ENCODE measurements at regions not wholly inside any gene's neighbourhood (a gene's known extent, or its start where the extent isn't known, plus 50 kb on each side); places are given as distances from the start of the nearest gene placed in this dataset.

DNA sequence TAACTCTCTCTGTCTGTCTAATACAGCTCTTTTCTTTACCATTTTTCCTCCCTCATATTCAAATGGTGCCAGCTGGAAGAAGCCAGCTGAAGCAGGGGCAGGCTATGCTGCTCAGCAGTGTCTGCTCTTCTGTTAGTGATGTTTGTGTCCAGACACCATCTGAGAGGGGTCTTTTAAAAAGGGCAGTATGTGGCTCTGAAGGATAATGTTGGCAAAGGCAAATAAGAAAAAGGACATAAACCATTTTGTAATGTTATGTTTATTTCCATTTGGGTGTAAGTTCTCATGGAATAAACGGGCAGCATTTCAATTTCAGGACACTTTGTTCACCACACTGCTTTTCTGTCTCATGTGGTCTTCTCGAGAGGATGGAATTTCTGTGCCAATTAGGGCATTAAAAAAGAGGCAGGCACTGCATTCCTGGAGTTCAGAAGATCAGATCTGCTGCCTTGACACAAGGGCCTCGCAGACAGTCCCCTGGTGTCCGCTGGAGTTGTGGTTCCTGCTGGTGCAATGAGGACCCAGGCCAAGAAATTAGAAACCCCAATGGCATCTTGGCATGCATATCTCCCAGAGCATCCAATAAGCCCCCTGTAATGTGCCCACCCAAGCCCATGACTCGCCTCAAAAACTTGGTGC lies 109.0 kb upstream of the ELMO1 start:
- no peak for DNase-seq
- Histone ChIP-seq H3K56ac (ENCODE audit: low read length) (no peak overlapping the region), H3K79me1 (ENCODE audit: low read length) (no peaks in the 10 kb centered on the region), H3K9ac (ENCODE audit: low read length) (no peak overlapping the region), H3K4me3 (ENCODE audit: low read length) (no peak overlapping the region), H2AK5ac (ENCODE audit: low read length) (no peak overlapping the region), H2BK120ac (ENCODE audit: low read depth, low read length) (no peak overlapping the region), H3K4me2 (ENCODE audit: low read length) (no peak overlapping the region), H3K27me3 (ENCODE audit: insufficient read depth, low read length, poor library complexity) (no peaks in the 10 kb centered on the region), H4K5ac (ENCODE audit: low read length) (no peak overlapping the region), H3K79me2 (ENCODE audit: control insufficient read depth, insufficient read depth, low read length) (no peaks in the 10 kb centered on the region), H4K8ac (ENCODE audit: low read depth, low read length) (no peak overlapping the region), H2BK15ac (replicated peaks; ENCODE audit: low read depth) (no peak overlapping the region), H3K27ac (ENCODE audit: low read depth, low read length) (no peak overlapping the region), H3K18ac (ENCODE audit: low read length) (no peak overlapping the region), H3K4ac (ENCODE audit: low read depth, low read length) (no peak overlapping the region), H2BK5ac (ENCODE audit: low read length) (no peak overlapping the region), H3K4me1 (ENCODE audit: control insufficient read depth, low read depth, low read length) (no peaks in the 10 kb centered on the region), H3K23ac (ENCODE audit: low read length) (no peak overlapping the region), H3K36me3 (ENCODE audit: control insufficient read depth, insufficient read depth, low read length) (no peaks in the 10 kb centered on the region)
- no CpG with 5 or more reads among the region's 5 CpGs for WGBS (ENCODE audit: extremely low coverage, insufficient coverage, low lambda C conversion rate)

DNA sequence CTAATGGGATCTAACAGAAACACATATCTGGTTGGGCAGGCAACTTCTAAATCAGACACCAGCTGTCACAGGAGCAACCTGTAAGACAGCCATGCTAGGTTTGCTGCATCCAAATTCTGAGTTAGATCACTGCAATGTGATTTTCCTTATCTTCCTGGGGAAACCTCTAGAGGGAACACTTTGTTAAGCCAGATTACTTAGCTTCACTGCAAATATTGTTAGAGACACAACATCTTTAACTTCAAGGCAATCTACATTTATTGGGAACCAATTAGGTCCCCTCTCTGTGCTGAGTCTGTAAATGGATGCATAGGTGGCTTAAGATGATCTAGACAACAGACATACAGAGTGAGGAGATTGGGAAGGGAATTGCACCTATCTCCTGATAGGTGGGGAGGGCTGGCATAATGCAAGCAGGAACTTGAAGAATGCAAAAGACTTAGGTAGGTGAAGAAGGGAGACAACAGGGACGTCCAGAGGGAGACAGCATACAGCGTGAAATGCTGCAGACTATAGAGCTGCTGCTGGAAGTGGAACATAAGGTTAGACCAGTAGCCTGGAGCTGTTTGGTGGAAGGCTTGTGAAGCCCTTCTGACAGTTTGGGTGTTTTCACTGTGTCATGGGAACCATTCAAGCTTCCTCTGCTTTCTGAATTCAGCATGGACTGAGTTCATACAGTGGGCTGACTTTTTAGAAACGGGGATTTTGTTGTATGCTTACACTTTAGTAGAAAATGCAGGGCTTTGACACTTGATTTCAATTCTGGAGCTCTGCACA lies 109.8 kb upstream of the ELMO1 start:
- Histone ChIP-seq H3K4me3 (ENCODE audit: low read length) (no peak overlapping the region), H3K36me3 (ENCODE audit: control insufficient read depth, insufficient read depth, low read length) (no peaks in the 10 kb centered on the region), H4K5ac (ENCODE audit: low read length) (no peak overlapping the region), H3K79me1 (ENCODE audit: low read length) (no peaks in the 10 kb centered on the region), H2BK120ac (ENCODE audit: low read depth, low read length) (no peak overlapping the region), H3K9ac (ENCODE audit: low read length) (no peak overlapping the region), H2BK5ac (ENCODE audit: low read length) (no peak overlapping the region), H3K23ac (ENCODE audit: low read length) (no peak overlapping the region), H3K56ac (ENCODE audit: low read length) (no peak overlapping the region), H3K18ac (ENCODE audit: low read length) (no peak overlapping the region), H3K79me2 (ENCODE audit: control insufficient read depth, insufficient read depth, low read length) (no peaks in the 10 kb centered on the region), H4K8ac (ENCODE audit: low read depth, low read length) (no peak overlapping the region), H3K4me1 (ENCODE audit: control insufficient read depth, low read depth, low read length) (no peaks in the 10 kb centered on the region), H3K4me2 (ENCODE audit: low read length) (no peak overlapping the region), H2AK5ac (ENCODE audit: low read length) (no peak overlapping the region), H3K4ac (ENCODE audit: low read depth, low read length) (no peak overlapping the region), H3K27me3 (ENCODE audit: insufficient read depth, low read length, poor library complexity) (no peaks in the 10 kb centered on the region), H2BK15ac (replicated peaks; ENCODE audit: low read depth) (no peak overlapping the region), H3K27ac (ENCODE audit: low read depth, low read length) (no peak overlapping the region)
- no CpG with 5 or more reads among the region's 3 CpGs for WGBS (ENCODE audit: extremely low coverage, insufficient coverage, low lambda C conversion rate)
- DNase-seq = peak; percentile 47

DNA sequence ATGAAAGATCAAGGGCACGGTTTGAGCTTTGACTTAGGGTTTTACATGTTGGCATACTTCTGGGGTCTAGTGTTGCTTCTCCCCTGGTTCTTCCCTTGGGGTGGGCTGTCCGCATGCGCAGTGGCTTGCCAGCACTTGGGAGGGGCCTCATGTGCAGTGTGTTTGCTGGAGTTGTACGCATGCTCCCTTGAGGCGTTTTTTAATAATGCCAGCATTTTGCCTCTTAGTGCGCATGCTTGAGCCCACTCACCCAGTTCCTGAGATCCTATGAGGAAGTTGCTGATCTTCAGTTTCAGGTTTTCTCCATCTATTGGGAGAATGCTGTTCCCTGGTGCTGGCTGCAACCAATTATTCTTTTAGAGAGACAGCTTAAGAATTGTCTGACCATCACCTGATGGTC lies 113.4 kb upstream of the GPR141 start:
- Histone ChIP-seq H2BK5ac (ENCODE audit: low read length) (no peak overlapping the region), H2AK5ac (ENCODE audit: low read length) (no peak overlapping the region), H3K79me2 (ENCODE audit: control insufficient read depth, insufficient read depth, low read length) (no peaks in the 10 kb centered on the region), H3K4me1 (ENCODE audit: control insufficient read depth, low read depth, low read length) (no peaks in the 10 kb centered on the region), H3K79me1 (ENCODE audit: low read length) (no peaks in the 10 kb centered on the region), H3K9ac (ENCODE audit: low read length) (no peak overlapping the region), H4K5ac (ENCODE audit: low read length) (no peak overlapping the region), H3K4me2 (ENCODE audit: low read length) (no peak overlapping the region), H3K36me3 (ENCODE audit: control insufficient read depth, insufficient read depth, low read length) (no peaks in the 10 kb centered on the region), H3K27me3 (ENCODE audit: insufficient read depth, low read length, poor library complexity) (no peaks in the 10 kb centered on the region), H3K4me3 (ENCODE audit: low read length) (no peak overlapping the region), H3K23ac (ENCODE audit: low read length) (no peak overlapping the region), H3K4ac (ENCODE audit: low read depth, low read length) (no peak overlapping the region), H3K56ac (ENCODE audit: low read length) (no peak overlapping the region), H3K27ac (ENCODE audit: low read depth, low read length) (no peak overlapping the region), H4K8ac (ENCODE audit: low read depth, low read length) (no peak overlapping the region), H2BK15ac (replicated peaks; ENCODE audit: low read depth) (no peak overlapping the region), H2BK120ac (ENCODE audit: low read depth, low read length) (no peak overlapping the region), H3K18ac (ENCODE audit: low read length) (no peak overlapping the region)
- no peak for DNase-seq
- WGBS (ENCODE audit: extremely low coverage, insufficient coverage, low lambda C conversion rate) = no CpG with 5 or more reads among the region's 6 CpGs

DNA sequence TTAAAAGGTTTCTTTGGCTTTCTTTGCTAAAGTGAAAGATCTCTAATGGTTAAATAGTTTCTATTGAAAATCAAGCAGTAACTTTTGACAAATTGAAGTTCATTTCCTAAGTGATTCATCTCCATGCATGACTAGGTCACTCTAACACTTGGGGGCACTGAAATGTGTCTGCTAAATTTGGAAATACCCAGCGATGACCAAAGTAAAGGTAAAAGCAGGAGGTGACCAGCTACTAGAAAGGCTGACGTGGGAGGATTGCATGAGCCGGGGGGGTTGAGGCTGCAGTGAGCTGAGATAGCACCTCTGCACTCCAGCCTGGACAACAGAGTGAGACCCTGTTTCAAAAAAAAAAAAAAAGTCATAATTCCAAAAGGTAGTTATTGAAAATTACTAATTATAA lies 111.8 kb upstream of the GPR141 start:
- no peaks in the 10 kb centered on the region for H3K4me1 ChIP-seq (ENCODE audit: control insufficient read depth, low read depth, low read length)
- H3K23ac ChIP-seq (ENCODE audit: low read length) = no peak overlapping the region
- WGBS (ENCODE audit: extremely low coverage, insufficient coverage, low lambda C conversion rate) = no CpG with 5 or more reads among the region's 3 CpGs
- H3K36me3 ChIP-seq (ENCODE audit: control insufficient read depth, insufficient read depth, low read length) = no peaks in the 10 kb centered on the region
- H2AK5ac ChIP-seq (ENCODE audit: low read length) = no peak overlapping the region
- no peak overlapping the region for H3K27ac ChIP-seq (ENCODE audit: low read depth, low read length)
- H3K4me3 ChIP-seq (ENCODE audit: low read length) = no peak overlapping the region
- no peak overlapping the region for H3K4me2 ChIP-seq (ENCODE audit: low read length)
- H2BK5ac ChIP-seq (ENCODE audit: low read length) = no peak overlapping the region
- no peak overlapping the region for H3K18ac ChIP-seq (ENCODE audit: low read length)
- no peaks in the 10 kb centered on the region for H3K27me3 ChIP-seq (ENCODE audit: insufficient read depth, low read length, poor library complexity)
- H3K9ac ChIP-seq (ENCODE audit: low read length) = no peak overlapping the region
- H4K8ac ChIP-seq (ENCODE audit: low read depth, low read length) = no peak overlapping the region
- H3K79me2 ChIP-seq (ENCODE audit: control insufficient read depth, insufficient read depth, low read length) = no peaks in the 10 kb centered on the region
- H2BK120ac ChIP-seq (ENCODE audit: low read depth, low read length) = no peak overlapping the region
- no peak for DNase-seq
- no peak overlapping the region for H4K5ac ChIP-seq (ENCODE audit: low read length)
- H3K56ac ChIP-seq (ENCODE audit: low read length) = no peak overlapping the region
- no peak overlapping the region for H3K4ac ChIP-seq (ENCODE audit: low read depth, low read length)
- no peaks in the 10 kb centered on the region for H3K79me1 ChIP-seq (ENCODE audit: low read length)
- H2BK15ac ChIP-seq (replicated peaks; ENCODE audit: low read depth) = no peak overlapping the region

DNA sequence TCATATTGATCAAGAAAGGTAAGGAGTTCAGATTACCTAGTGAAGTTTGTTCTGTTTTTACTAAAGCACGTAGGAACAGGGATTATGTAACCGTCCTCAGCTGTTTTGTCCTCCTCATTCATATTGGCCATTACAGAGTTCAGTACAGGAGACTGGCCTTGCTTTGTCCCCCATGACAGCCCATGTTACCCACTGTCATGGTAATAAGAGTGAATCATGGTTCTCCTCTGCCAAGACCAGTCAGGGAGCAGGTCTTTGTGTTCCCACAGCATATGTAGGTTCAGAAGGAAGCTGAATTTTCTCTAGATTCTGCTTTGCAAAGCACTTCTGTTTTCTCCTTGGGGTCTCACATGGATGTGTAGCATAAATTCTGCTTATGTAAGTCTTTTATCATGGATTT lies 106.2 kb upstream of the GPR141 start:
- no peak overlapping the region for H2BK15ac ChIP-seq (replicated peaks; ENCODE audit: low read depth)
- H3K79me1 ChIP-seq (ENCODE audit: low read length) = no peaks in the 10 kb centered on the region
- H3K23ac ChIP-seq (ENCODE audit: low read length) = no peak overlapping the region
- H3K79me2 ChIP-seq (ENCODE audit: control insufficient read depth, insufficient read depth, low read length) = no peaks in the 10 kb centered on the region
- H3K4me3 ChIP-seq (ENCODE audit: low read length) = no peak overlapping the region
- H3K27me3 ChIP-seq (ENCODE audit: insufficient read depth, low read length, poor library complexity) = no peaks in the 10 kb centered on the region
- H3K27ac ChIP-seq (ENCODE audit: low read depth, low read length) = no peak overlapping the region
- H3K4me2 ChIP-seq (ENCODE audit: low read length) = no peak overlapping the region
- no peak overlapping the region for H3K9ac ChIP-seq (ENCODE audit: low read length)
- no peak overlapping the region for H2AK5ac ChIP-seq (ENCODE audit: low read length)
- no peak overlapping the region for H4K5ac ChIP-seq (ENCODE audit: low read length)
- no peak overlapping the region for H2BK120ac ChIP-seq (ENCODE audit: low read depth, low read length)
- no peak overlapping the region for H3K4ac ChIP-seq (ENCODE audit: low read depth, low read length)
- H3K18ac ChIP-seq (ENCODE audit: low read length) = no peak overlapping the region
- no peak overlapping the region for H3K56ac ChIP-seq (ENCODE audit: low read length)
- H4K8ac ChIP-seq (ENCODE audit: low read depth, low read length) = no peak overlapping the region
- H2BK5ac ChIP-seq (ENCODE audit: low read length) = no peak overlapping the region
- WGBS (ENCODE audit: extremely low coverage, insufficient coverage, low lambda C conversion rate) = no CpG with 5 or more reads among the region's 2 CpGs
- no peaks in the 10 kb centered on the region for H3K4me1 ChIP-seq (ENCODE audit: control insufficient read depth, low read depth, low read length)
- no peaks in the 10 kb centered on the region for H3K36me3 ChIP-seq (ENCODE audit: control insufficient read depth, insufficient read depth, low read length)
- no peak for DNase-seq

All from mesendoderm (in vitro differentiated cells).